ENCODE measurements at regions not wholly inside any gene's neighbourhood (a gene's known extent, or its start where the extent isn't known, plus 50 kb on each side); places are given as distances from the start of the nearest gene placed in this dataset.

DNA sequence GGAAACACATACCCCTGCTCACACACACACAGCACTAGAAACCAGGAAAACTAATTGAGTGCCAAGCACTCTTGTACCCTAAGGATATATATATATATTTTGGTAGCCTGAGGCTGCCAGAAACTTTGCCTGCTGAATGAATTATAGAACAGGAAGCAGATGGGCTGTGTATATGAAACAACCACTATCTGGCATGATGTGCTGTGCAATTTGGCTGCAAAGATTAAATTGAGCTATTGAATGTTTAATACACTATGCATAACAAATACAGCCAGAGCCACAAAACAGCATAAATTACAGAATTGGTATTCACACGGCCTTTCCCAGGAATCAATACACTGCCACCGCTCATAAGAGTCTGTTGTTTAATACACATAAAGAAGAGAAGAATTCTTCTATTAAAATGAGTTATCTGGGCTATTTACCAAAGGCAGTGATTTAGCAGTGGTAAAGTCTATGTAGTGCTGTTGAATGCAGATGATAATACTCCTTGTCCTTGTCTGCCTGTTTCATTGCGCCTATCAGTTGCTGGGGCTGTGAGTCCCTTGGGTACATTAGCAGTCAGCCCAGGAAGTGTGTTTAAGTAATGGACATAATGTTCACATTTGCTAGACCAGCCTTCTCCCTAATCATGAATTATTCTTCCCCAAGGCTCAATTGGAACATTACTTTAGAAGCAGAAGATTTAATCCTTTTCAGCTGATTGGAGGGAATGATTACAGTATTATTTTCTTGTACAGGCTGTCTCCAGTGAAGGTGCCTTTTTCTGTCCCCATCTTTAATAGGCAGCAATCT lies 294.3 kb downstream of the TLE1 start:
- Histone ChIP-seq H3K4me3 (ENCODE audit: low read length, poor library complexity, severe bottlenecking) (no peak overlapping the region), H3K27me3 (ENCODE audit: insufficient read depth, low read length, poor library complexity, severe bottlenecking) (no peaks in the 10 kb centered on the region)

DNA sequence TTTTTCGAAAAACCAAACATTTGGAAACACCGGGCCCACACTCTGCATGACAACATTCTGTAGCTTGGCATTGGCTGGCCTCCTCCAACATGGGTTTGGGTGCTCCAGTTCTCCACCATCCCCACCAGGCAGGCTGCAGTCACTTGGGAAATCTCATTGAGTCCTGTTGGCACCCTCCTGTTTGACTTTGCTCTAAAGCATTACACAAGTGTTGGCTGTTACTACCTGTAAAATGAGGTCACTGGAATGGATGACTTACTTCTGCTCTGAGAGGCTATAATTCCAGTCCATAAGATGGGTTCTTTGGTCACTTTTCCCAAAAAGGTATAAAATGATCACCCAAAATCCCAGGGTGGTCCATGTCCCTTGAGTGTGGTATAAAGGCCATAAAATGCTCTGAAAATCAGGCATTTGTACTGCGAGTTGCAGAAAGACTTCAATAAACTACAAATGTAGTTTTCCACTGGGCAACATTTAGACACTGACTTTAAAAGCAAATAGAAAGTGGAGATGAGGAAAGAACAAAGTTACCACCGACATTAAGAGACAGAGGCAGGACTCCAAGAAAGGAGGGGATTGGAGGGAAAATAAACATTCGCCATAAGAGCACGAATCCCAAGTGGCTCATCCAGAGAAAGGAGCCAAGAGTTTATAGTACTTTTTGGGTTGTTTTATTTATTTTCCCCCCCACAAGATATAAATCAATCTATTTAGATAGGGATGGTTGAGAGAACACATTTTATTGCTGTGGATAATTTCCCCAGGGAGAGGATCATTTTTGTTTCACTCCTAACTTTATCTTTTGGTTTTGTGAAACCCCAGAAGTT lies 295.1 kb downstream of the TLE1 start:
- Histone ChIP-seq H3K9me2 (replicated peaks; ENCODE audit: low read depth, low read length) (no peaks in the 10 kb centered on the region), H2AFZ (ENCODE audit: low read length) (no peak overlapping the region), H3K9me3 (ENCODE audit: insufficient read depth, low read depth, low read length) (no peaks in the 10 kb centered on the region), H3K4me2 (ENCODE audit: low read depth, low read length, poor library complexity, severe bottlenecking) (no peak overlapping the region), H3K27me3 (ENCODE audit: insufficient read depth, low read length, poor library complexity, severe bottlenecking) (no peaks in the 10 kb centered on the region), H3K9ac (ENCODE audit: low read depth, low read length, poor library complexity, severe bottlenecking) (no peak overlapping the region), H3F3A (ENCODE audit: low read depth) (no peaks in the 10 kb centered on the region), H3K4me3 (ENCODE audit: low read length, poor library complexity, severe bottlenecking) (no peak overlapping the region), H4K20me1 (ENCODE audit: insufficient read depth, low read length, poor library complexity, severe bottlenecking) (no peaks in the 10 kb centered on the region), H3K79me2 (ENCODE audit: insufficient read depth, low read length) (no peaks in the 10 kb centered on the region), H3K4me1 (ENCODE audit: insufficient read depth, low read length, poor library complexity, severe bottlenecking) (peaks cover 7% of the 10 kb centered on the region), H3K36me3 (ENCODE audit: insufficient read depth, low read length) (no peaks in the 10 kb centered on the region)
- TF ChIP-seq, protein P1, sequence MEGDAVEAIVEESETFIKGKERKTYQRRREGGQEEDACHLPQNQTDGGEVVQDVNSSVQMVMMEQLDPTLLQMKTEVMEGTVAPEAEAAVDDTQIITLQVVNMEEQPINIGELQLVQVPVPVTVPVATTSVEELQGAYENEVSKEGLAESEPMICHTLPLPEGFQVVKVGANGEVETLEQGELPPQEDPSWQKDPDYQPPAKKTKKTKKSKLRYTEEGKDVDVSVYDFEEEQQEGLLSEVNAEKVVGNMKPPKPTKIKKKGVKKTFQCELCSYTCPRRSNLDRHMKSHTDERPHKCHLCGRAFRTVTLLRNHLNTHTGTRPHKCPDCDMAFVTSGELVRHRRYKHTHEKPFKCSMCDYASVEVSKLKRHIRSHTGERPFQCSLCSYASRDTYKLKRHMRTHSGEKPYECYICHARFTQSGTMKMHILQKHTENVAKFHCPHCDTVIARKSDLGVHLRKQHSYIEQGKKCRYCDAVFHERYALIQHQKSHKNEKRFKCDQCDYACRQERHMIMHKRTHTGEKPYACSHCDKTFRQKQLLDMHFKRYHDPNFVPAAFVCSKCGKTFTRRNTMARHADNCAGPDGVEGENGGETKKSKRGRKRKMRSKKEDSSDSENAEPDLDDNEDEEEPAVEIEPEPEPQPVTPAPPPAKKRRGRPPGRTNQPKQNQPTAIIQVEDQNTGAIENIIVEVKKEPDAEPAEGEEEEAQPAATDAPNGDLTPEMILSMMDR (conservative IDR thresholded peaks at IDR 0.05; ENCODE audit: low read length): no peak
- TF ChIP-seq EZH2phosphoT487 (IDR thresholded peaks at IDR 0.05; ENCODE audit: borderline replicate concordance): no peak

More for the DNA sequence above, 294.3 kb downstream of the TLE1 start:
- no peak overlapping the region for H3K9ac ChIP-seq (ENCODE audit: low read depth, low read length, poor library complexity, severe bottlenecking)
- no peak overlapping the region for H3K4me2 ChIP-seq (ENCODE audit: low read depth, low read length, poor library complexity, severe bottlenecking)
- no peaks in the 10 kb centered on the region for H3K9me2 ChIP-seq (replicated peaks; ENCODE audit: low read depth, low read length)
- no peaks in the 10 kb centered on the region for H3K79me2 ChIP-seq (ENCODE audit: insufficient read depth, low read length)
- no peaks in the 10 kb centered on the region for H3K36me3 ChIP-seq (ENCODE audit: insufficient read depth, low read length)
- no peak overlapping the region for H2AFZ ChIP-seq (ENCODE audit: low read length)
- H3K9me3 ChIP-seq (ENCODE audit: insufficient read depth, low read depth, low read length): no peaks in the 10 kb centered on the region
- H4K20me1 ChIP-seq (ENCODE audit: insufficient read depth, low read length, poor library complexity, severe bottlenecking): no peaks in the 10 kb centered on the region
- peaks cover 7% of the 10 kb centered on the region for H3K4me1 ChIP-seq (ENCODE audit: insufficient read depth, low read length, poor library complexity, severe bottlenecking)
- TF ChIP-seq, protein P1 (conservative IDR thresholded peaks at IDR 0.05; ENCODE audit: low read length): no peak
- no peak for TF ChIP-seq EZH2phosphoT487 (IDR thresholded peaks at IDR 0.05; ENCODE audit: borderline replicate concordance)
- no peaks in the 10 kb centered on the region for H3F3A ChIP-seq (ENCODE audit: low read depth)

DNA sequence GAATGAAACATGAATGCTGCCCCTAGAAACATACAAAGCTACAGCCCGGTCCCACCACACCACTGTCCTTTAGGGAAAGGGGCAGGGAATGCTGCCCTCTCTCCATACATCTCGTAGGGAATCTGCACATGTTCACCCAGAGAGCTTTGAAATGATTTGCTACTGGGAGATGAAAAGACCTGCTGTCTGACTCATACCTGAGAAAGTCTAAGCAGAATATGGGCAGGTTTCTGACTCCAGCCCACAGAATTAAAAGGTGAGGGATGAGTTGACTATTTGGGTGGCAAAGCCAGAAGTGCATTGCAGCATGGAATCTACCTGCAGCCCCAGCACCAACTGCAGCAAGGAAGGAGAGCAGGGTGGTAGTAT lies 297.9 kb downstream of the TLE1 start:
- Histone ChIP-seq H3K9ac (ENCODE audit: low read depth, low read length, poor library complexity, severe bottlenecking) (no peak overlapping the region), H3K4me3 (ENCODE audit: low read length, poor library complexity, severe bottlenecking) (no peak overlapping the region), H3K9me2 (replicated peaks; ENCODE audit: low read depth, low read length) (no peaks in the 10 kb centered on the region), H3K36me3 (ENCODE audit: insufficient read depth, low read length) (no peaks in the 10 kb centered on the region), H4K20me1 (ENCODE audit: insufficient read depth, low read length, poor library complexity, severe bottlenecking) (no peaks in the 10 kb centered on the region), H3K9me3 (ENCODE audit: insufficient read depth, low read depth, low read length) (no peaks in the 10 kb centered on the region), H3K4me2 (ENCODE audit: low read depth, low read length, poor library complexity, severe bottlenecking) (no peak overlapping the region), H3K79me2 (ENCODE audit: insufficient read depth, low read length) (no peaks in the 10 kb centered on the region), H2AFZ (ENCODE audit: low read length) (no peak overlapping the region), H3F3A (ENCODE audit: low read depth) (no peaks in the 10 kb centered on the region), H3K4me1 (ENCODE audit: insufficient read depth, low read length, poor library complexity, severe bottlenecking) (peaks cover 7% of the 10 kb centered on the region), H3K27me3 (ENCODE audit: insufficient read depth, low read length, poor library complexity, severe bottlenecking) (no peaks in the 10 kb centered on the region)
- no peak for TF ChIP-seq EZH2phosphoT487 (IDR thresholded peaks at IDR 0.05; ENCODE audit: borderline replicate concordance)
- TF ChIP-seq, protein P1 (conservative IDR thresholded peaks at IDR 0.05; ENCODE audit: low read length): no peak

All from Loucy (cell line).